ENCODE measurements at regions not wholly inside any gene's neighbourhood (a gene's known extent, or its start where the extent isn't known, plus 50 kb on each side); places are given as distances from the start of the nearest gene placed in this dataset.
A peak's percentile ranks its signal among the peaks of the same experiment; 100 is the strongest.

DNA sequence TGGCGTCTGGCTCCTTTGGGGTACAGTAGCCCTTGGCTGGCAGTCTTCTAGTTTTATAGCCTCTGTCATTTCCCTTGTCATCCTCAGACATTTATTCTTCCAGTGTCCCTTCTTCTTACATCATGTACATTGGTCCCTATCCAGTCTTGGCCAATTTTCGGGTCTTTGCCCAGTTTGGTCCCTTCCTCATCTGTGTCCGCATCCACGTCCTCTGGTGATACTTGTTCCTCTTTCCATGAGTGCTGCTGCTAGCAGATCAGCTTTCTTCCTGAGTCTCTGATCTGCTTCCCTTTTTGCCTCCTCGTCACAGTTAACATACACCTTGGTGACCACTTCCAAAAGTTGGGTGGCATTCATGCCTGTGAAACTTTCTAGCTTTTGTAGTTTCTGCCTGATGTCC lies 86.2 kb upstream of the GPR6 start:
- no peak overlapping the region for H3K4me2 ChIP-seq (ENCODE audit: low read length)
- H3K4me1 ChIP-seq, result peaks cover 26% of the 10 kb centered on the region
- H2AFZ ChIP-seq, result peak overlapping the region; percentile 92
- no peak overlapping the region for H3K9ac ChIP-seq
- TF ChIP-seq, protein P1, sequence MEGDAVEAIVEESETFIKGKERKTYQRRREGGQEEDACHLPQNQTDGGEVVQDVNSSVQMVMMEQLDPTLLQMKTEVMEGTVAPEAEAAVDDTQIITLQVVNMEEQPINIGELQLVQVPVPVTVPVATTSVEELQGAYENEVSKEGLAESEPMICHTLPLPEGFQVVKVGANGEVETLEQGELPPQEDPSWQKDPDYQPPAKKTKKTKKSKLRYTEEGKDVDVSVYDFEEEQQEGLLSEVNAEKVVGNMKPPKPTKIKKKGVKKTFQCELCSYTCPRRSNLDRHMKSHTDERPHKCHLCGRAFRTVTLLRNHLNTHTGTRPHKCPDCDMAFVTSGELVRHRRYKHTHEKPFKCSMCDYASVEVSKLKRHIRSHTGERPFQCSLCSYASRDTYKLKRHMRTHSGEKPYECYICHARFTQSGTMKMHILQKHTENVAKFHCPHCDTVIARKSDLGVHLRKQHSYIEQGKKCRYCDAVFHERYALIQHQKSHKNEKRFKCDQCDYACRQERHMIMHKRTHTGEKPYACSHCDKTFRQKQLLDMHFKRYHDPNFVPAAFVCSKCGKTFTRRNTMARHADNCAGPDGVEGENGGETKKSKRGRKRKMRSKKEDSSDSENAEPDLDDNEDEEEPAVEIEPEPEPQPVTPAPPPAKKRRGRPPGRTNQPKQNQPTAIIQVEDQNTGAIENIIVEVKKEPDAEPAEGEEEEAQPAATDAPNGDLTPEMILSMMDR (IDR thresholded peaks at IDR 0.05), result no peak
- no peak overlapping the region for H3K4me3 ChIP-seq (ENCODE audit: low read depth, low read length)
- no peaks in the 10 kb centered on the region for H3K36me3 ChIP-seq (ENCODE audit: control insufficient read depth, insufficient read depth, low read length)
- H3K27ac ChIP-seq, result peak overlapping the region; percentile 92
- no peaks in the 10 kb centered on the region for H3K27me3 ChIP-seq (ENCODE audit: control insufficient read depth, insufficient read depth, low read length)
- H3K79me2 ChIP-seq, result no peaks in the 10 kb centered on the region
- no peaks in the 10 kb centered on the region for H3K9me3 ChIP-seq (ENCODE audit: control insufficient read depth, low read length)

DNA sequence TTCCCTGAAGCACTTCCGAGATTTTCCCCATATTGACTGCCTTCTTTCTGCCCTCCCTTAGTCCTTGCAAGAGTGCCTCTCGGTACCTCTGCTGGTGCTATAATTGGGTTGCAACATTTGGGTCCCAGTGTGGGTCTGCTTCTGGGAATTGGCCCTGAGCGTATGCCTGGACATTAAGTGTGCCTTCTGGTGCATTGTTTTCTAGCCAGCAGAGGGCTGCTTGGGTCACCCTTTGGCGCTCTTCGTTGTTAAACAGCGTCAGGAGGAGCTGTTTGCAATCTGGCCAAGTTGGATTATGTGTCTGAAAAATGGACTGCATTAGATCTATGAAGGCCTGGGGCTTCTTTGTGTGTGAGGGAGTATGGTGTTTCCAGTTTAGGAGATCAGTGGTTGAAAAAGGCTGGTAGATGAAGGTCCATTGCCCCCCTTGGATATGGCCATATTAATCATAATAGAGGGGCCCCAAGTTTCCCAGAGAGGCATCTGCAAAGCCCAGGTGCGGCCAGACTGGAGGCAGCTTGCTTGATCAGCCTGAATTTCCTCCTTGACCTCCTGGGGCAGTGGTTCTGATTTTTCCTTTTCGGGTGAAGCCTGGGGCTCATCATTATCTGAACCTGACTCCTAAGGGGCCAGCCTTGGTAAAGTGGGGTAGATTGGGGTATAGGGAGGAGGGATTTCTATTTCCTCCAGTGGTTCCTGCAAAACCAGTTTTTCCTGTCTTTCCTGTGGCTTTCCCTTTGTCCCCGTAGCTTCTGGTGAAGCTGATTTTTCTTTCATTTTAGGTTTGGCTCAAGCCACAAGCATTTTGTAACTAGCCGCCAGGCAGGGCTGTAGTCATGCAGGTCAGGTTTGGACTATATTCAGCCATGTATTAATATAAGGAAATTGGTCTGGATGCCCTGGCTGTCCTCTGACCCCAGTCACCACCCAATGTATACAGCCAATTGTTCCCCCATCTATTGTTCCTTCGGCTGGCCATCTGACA lies 85.4 kb upstream of the GPR6 start:
- peak overlapping the region; percentile 17 for H3K4me3 ChIP-seq (ENCODE audit: low read depth, low read length)
- peak overlapping the region; percentile 92 for H2AFZ ChIP-seq
- peak overlapping the region; percentile 77 for H3K4me2 ChIP-seq (ENCODE audit: low read length)
- peaks cover 31% of the 10 kb centered on the region for H3K4me1 ChIP-seq
- TF ChIP-seq, protein P1 (IDR thresholded peaks at IDR 0.05), result peak; percentile 57
- H3K79me2 ChIP-seq, result no peaks in the 10 kb centered on the region
- no peaks in the 10 kb centered on the region for H3K9me3 ChIP-seq (ENCODE audit: control insufficient read depth, low read length)
- H3K27me3 ChIP-seq (ENCODE audit: control insufficient read depth, insufficient read depth, low read length), result no peaks in the 10 kb centered on the region
- H3K9ac ChIP-seq, result no peak overlapping the region
- peak overlapping the region; percentile 92 for H3K27ac ChIP-seq
- no peaks in the 10 kb centered on the region for H3K36me3 ChIP-seq (ENCODE audit: control insufficient read depth, insufficient read depth, low read length)

DNA sequence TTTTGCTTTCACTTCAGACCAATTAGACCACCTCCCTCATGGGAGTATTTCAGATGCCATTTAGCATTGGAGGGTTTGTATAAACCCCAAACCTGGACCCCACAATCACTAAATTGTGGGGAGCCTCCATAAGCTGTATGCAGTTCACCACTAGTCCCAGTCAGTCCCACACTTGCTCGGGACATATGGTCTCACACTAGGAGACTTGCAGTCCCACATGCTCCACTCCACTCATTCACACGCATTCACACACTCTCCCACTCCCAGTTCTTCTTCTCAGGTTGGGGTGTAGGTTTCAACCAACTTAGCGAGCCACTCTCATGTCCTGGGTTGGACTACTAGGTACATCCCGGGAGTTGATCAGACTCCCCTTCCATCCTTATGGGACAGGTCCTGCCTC lies 84.5 kb upstream of the GPR6 start:
- H3K4me2 ChIP-seq (ENCODE audit: low read length), result peak overlapping the region; percentile 77
- TF ChIP-seq, protein P1 (IDR thresholded peaks at IDR 0.05), result no peak
- peak overlapping the region; percentile 92 for H2AFZ ChIP-seq
- peaks cover 31% of the 10 kb centered on the region for H3K4me1 ChIP-seq
- H3K79me2 ChIP-seq, result no peaks in the 10 kb centered on the region
- peak overlapping the region; percentile 92 for H3K27ac ChIP-seq
- H3K9me3 ChIP-seq (ENCODE audit: control insufficient read depth, low read length), result no peaks in the 10 kb centered on the region
- no peaks in the 10 kb centered on the region for H3K27me3 ChIP-seq (ENCODE audit: control insufficient read depth, insufficient read depth, low read length)
- H3K36me3 ChIP-seq (ENCODE audit: control insufficient read depth, insufficient read depth, low read length), result no peaks in the 10 kb centered on the region
- no peak overlapping the region for H3K9ac ChIP-seq
- peak overlapping the region; percentile 17 for H3K4me3 ChIP-seq (ENCODE audit: low read depth, low read length)

DNA sequence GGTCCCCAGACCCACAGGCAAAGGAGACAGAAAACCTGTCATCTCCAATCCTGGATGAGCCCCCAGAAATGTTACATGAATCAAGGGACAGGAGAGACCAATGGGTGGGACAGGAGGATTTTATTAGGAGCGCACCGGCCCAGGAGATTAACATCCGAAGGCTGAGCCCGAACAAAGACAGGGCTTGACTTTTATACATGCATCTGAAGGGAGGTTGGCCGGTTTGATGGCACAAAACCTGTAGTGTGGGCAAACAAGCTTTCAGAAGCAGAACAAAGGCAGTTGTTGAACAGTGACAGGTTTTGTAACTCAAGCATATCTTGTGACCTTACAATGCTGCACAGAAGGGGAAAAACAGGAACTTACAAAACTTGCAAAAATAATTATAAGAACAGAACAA lies 83.9 kb upstream of the GPR6 start:
- Histone ChIP-seq H3K9ac (no peak overlapping the region), H3K27me3 (ENCODE audit: control insufficient read depth, insufficient read depth, low read length) (no peaks in the 10 kb centered on the region), H3K4me1 (peaks cover 31% of the 10 kb centered on the region), H3K36me3 (ENCODE audit: control insufficient read depth, insufficient read depth, low read length) (no peaks in the 10 kb centered on the region), H3K9me3 (ENCODE audit: control insufficient read depth, low read length) (no peaks in the 10 kb centered on the region), H2AFZ (no peak overlapping the region), H3K4me2 (ENCODE audit: low read length) (no peak overlapping the region), H3K27ac (peak overlapping the region; percentile 92), H3K4me3 (ENCODE audit: low read depth, low read length) (no peak overlapping the region), H3K79me2 (no peaks in the 10 kb centered on the region)
- TF ChIP-seq, protein P1 (IDR thresholded peaks at IDR 0.05), result no peak

Data from parathyroid adenoma (tissue), 2 donors.